GM12878 (cell line): ENCODE measurements at regions not wholly inside any gene's neighbourhood (a gene's known extent, or its start where the extent isn't known, plus 50 kb on each side); places are given as distances from the start of the nearest gene placed in this dataset.

Experiments
- ATAC-seq: fragments of 200-7000 bp; cut with Tn5 transposase; 3 replicates; pipeline ENCODE4 v1.9.1; 2020; ENCODE audit warnings: mild to moderate bottlenecking, moderate library complexity
- BruUV-seq: library from RNA; stranded (reverse); fragments of 400-500 nt; replicated peaks from 2 replicates; lab custom pipeline; 2021; lab: Mats Ljungman, UMichigan
- CTCF ChIA-PET: fragments of 300-600 bp; sonication (Branson Sonifier 250); formaldehyde crosslinking; extraction: SDS; loops from one replicate; lab custom pipeline; 2021; ENCODE audit warnings: inconsistent platforms; lab: Yijun Ruan, JAX
- POLR2A ChIA-PET: fragments of 350-600 bp; formaldehyde crosslinking; extraction: SDS; loops from one replicate; lab custom pipeline; 2021; ENCODE audit warnings: inconsistent platforms; lab: Charles Lee
- RAD21 ChIA-PET: fragments of 300-600 bp; sonication (Branson Sonifier 250); formaldehyde crosslinking; loops from one replicate; lab custom pipeline; 2023; ENCODE audit warnings: antibody characterized with exemption; ENCODE audit not compliant: unreplicated experiment; lab: Charles Lee
- SMC1A ChIA-PET: fragments of 300-600 bp; sonication (Branson Sonifier 250); formaldehyde crosslinking; loops from one replicate; lab custom pipeline; 2023; ENCODE audit not compliant: unreplicated experiment, uncharacterized antibody; lab: Charles Lee
- DNase-seq: peaks from one replicate; pipeline ENCODE4 v3.0.0-alpha.2; 2011; ENCODE audit warnings: low read depth, low spot score
- FAIRE-seq: peaks from 3 replicates; lab custom pipeline; 2011; peaks lifted over from hg19 to GRCh38; lab: Jason Lieb, UNC
- H2AFZ ChIP-seq: 2 replicates; pipeline ENCODE4 v1.6.0; 2011; ENCODE audit warnings: low read depth, low read length, control low read depth; ENCODE audit not compliant: control insufficient read depth
- H3K27ac ChIP-seq: 2 replicates; pipeline ENCODE4 v1.5.1; 2011; ENCODE audit warnings: control low read depth; ENCODE audit not compliant: control insufficient read depth, insufficient read depth
- H3K27me3 ChIP-seq, 2 experiments: replicated peaks in 1 of 2; 2 replicates each; pipeline versions ENCODE4 v1.6.0 to v1.6.1; 2011; ENCODE audit warnings: low read length in 1 of 2; ENCODE audit not compliant: control insufficient read depth in 2 of 2, insufficient read depth in 2 of 2
- H3K36me3 ChIP-seq, 2 experiments: 2 replicates each; pipeline ENCODE4 v1.5.1; 2011; ENCODE audit warnings: low read length in 1 of 2; ENCODE audit not compliant: control insufficient read depth in 2 of 2, insufficient read depth in 2 of 2
- H3K4me1 ChIP-seq: 2 replicates; pipeline ENCODE4 v1.6.1; 2011; ENCODE audit warnings: mild to moderate bottlenecking, low read length, moderate library complexity, mixed read lengths; ENCODE audit not compliant: control insufficient read depth, insufficient read depth
- H3K4me2 ChIP-seq: 2 replicates; pipeline ENCODE4 v1.6.0; 2011; ENCODE audit warnings: control low read depth; ENCODE audit not compliant: control insufficient read depth, insufficient read depth
- H3K4me3 ChIP-seq: fragments of 200-600 bp; sonication (generic); 2 replicates; pipeline ENCODE4 v1.5.1; 2016
- H3K79me2 ChIP-seq: 2 replicates; pipeline ENCODE4 v1.6.0; 2011; ENCODE audit warnings: low read length; ENCODE audit not compliant: control insufficient read depth, insufficient read depth
- H3K9ac ChIP-seq: 2 replicates; pipeline ENCODE4 v1.8.0; 2011; ENCODE audit warnings: low read length, control low read depth, mixed read lengths; ENCODE audit not compliant: control insufficient read depth, insufficient read depth
- H3K9me3 ChIP-seq: replicated peaks from 3 replicates; pipeline ENCODE4 v1.5.1; 2011; ENCODE audit warnings: mild to moderate bottlenecking, low read length; ENCODE audit not compliant: control insufficient read depth, insufficient read depth
- H4K20me1 ChIP-seq: 2 replicates; pipeline ENCODE4 v1.6.0; 2011; ENCODE audit not compliant: control insufficient read depth, insufficient read depth
- BCL11A ChIP-seq: IDR thresholded peaks from 2 replicates; pipeline ENCODE4 v1.6.1; 2011; ENCODE audit warnings: low read depth, low read length
- E2F4 ChIP-seq: IDR thresholded peaks from 2 replicates; pipeline ENCODE4 v1.6.1; 2012; ENCODE audit warnings: low read depth, low read length, improper control_type of control experiment
- ESRRA ChIP-seq: IDR thresholded peaks from 2 replicates; pipeline ENCODE4 v1.6.1; 2012; ENCODE audit warnings: mild to moderate bottlenecking, low read length, improper control_type of control experiment
- ETV6 ChIP-seq, 2 experiments: fragments of 450-650 bp in 1 of 2; IDR thresholded peaks in 1 of 2; conservative IDR thresholded peaks in 1 of 2; 2 replicates each; pipeline ENCODE4 v1.6.1; 2014; ENCODE audit warnings: antibody characterized with exemption in 1 of 2, borderline replicate concordance in 1 of 2, low read depth in 1 of 2, mild to moderate bottlenecking in 1 of 2, moderate library complexity in 1 of 2
- FOXK2 ChIP-seq: fragments of 450-650 bp; IDR thresholded peaks from 2 replicates; pipeline ENCODE4 v1.6.1; 2017; ENCODE audit warnings: mild to moderate bottlenecking, moderate library complexity
- LARP7 ChIP-seq: fragments of 450-650 bp; IDR thresholded peaks from 2 replicates; pipeline ENCODE4 v1.6.1; 2017; ENCODE audit warnings: mild to moderate bottlenecking
- SPI1 ChIP-seq: IDR thresholded peaks from 2 replicates; pipeline ENCODE4 v1.6.1; 2011; ENCODE audit warnings: low read depth, mild to moderate bottlenecking, low read length, moderate library complexity, borderline replicate concordance; ENCODE audit not compliant: insufficient read depth
- TCF7 ChIP-seq: IDR thresholded peaks from 2 replicates; pipeline ENCODE4 v1.6.1; 2014; ENCODE audit warnings: antibody characterized with exemption, borderline replicate concordance
- in situ Hi-C: fragments of 300-500 bp; cut with MboI; formaldehyde crosslinking; loops from 9 replicates; pipeline ENCODE4 v1.14.3; 2018; ENCODE audit warnings: mixed read lengths
- intact Hi-C: fragments of 100-400 bp; cut with micrococcal nuclease; formaldehyde crosslinking; loops from one replicate; pipeline ENCODE4 v1.14.2; 2022; ENCODE audit not compliant: unreplicated experiment
- TF ChIP-seq, protein P1 (sequence below): fragments of 450-650 bp; IDR thresholded peaks from 2 replicates; pipeline ENCODE4 v1.6.1; 2017; ENCODE audit warnings: mild to moderate bottlenecking, moderate library complexity
- TF ChIP-seq, protein P2 (sequence below): IDR thresholded peaks from 2 replicates; pipeline ENCODE4 v1.6.1; 2011; ENCODE audit warnings: mild to moderate bottlenecking, low read depth, low read length, moderate library complexity; ENCODE audit not compliant: insufficient replicate concordance

GRCh38 chr22:23000657-23001347 is 69.5 kb upstream of the GNAZ start (continued):
- TF ChIP-seq, protein P1, sequence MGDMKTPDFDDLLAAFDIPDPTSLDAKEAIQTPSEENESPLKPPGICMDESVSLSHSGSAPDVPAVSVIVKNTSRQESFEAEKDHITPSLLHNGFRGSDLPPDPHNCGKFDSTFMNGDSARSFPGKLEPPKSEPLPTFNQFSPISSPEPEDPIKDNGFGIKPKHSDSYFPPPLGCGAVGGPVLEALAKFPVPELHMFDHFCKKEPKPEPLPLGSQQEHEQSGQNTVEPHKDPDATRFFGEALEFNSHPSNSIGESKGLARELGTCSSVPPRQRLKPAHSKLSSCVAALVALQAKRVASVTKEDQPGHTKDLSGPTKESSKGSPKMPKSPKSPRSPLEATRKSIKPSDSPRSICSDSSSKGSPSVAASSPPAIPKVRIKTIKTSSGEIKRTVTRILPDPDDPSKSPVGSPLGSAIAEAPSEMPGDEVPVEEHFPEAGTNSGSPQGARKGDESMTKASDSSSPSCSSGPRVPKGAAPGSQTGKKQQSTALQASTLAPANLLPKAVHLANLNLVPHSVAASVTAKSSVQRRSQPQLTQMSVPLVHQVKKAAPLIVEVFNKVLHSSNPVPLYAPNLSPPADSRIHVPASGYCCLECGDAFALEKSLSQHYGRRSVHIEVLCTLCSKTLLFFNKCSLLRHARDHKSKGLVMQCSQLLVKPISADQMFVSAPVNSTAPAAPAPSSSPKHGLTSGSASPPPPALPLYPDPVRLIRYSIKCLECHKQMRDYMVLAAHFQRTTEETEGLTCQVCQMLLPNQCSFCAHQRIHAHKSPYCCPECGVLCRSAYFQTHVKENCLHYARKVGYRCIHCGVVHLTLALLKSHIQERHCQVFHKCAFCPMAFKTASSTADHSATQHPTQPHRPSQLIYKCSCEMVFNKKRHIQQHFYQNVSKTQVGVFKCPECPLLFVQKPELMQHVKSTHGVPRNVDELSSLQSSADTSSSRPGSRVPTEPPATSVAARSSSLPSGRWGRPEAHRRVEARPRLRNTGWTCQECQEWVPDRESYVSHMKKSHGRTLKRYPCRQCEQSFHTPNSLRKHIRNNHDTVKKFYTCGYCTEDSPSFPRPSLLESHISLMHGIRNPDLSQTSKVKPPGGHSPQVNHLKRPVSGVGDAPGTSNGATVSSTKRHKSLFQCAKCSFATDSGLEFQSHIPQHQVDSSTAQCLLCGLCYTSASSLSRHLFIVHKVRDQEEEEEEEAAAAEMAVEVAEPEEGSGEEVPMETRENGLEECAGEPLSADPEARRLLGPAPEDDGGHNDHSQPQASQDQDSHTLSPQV: no peak
- TF ChIP-seq TCF7 (no peak), E2F4 (no peak)

DNA sequence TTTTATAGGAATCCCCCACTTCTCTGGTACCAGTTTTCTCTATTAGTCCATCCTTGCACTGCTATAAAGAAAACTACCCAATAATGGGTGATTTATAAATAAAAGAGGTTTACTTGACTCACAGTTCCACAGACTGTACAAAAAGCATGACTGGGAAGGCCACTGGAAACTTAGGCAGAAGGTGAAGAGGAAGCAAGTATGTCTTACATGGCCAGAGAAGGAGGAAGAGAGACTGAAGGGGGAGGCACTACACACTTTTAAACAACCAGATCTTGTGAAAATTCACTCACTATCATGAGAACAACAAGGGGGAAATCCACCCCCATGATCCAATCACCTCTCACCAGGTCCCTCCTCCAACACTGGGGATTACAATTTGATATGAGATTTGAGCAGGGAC is 68.9 kb upstream of the GNAZ start:
- DNase-seq: no peak
- Histone ChIP-seq H3K9ac (no peak overlapping the region), H3K9me3 (peaks cover 7% of the 10 kb centered on the region; the same call in 2 of the 3 replicates), H3K36me3 (no peaks in the 10 kb centered on the region), H3K4me1 (no peaks in the 10 kb centered on the region), H3K4me3 (no peak overlapping the region), H3K27ac (no peak overlapping the region), H4K20me1 (no peaks in the 10 kb centered on the region), H2AFZ (no peak overlapping the region), H3K27me3 (no peaks in the 10 kb centered on the region), H3K79me2 (no peaks in the 10 kb centered on the region), H3K4me2 (no peak overlapping the region)
- no peak for TF ChIP-seq FOXK2
- no peak for TF ChIP-seq ETV6 (conservative IDR thresholded peaks at IDR 0.05 in 1 of 2, IDR thresholded peaks at IDR 0.05 in 1 of 2; ENCODE audit: borderline replicate concordance in 1 of 2, low read depth in 1 of 2)
- no peak for TF ChIP-seq ESRRA
- no peak for TF ChIP-seq LARP7
- TF ChIP-seq, protein P2, sequence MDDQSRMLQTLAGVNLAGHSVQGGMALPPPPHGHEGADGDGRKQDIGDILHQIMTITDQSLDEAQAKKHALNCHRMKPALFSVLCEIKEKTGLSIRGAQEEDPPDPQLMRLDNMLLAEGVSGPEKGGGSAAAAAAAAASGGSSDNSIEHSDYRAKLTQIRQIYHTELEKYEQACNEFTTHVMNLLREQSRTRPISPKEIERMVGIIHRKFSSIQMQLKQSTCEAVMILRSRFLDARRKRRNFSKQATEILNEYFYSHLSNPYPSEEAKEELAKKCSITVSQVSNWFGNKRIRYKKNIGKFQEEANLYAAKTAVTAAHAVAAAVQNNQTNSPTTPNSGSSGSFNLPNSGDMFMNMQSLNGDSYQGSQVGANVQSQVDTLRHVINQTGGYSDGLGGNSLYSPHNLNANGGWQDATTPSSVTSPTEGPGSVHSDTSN: no peak
- no peak for TF ChIP-seq BCL11A
- TF ChIP-seq SPI1: no peak
- BruUV-seq: no TSS peak
- ChIA-PET RAD21 (no interaction called here), CTCF (no interaction called here), SMC1A (no interaction called here), POLR2A (no interaction called here)
- ATAC-seq: no peak
- intact Hi-C loops: no loop called here
- in situ Hi-C loops: no loop called here
- FAIRE-seq: no peak
